H9 (cell line): ENCODE measurements at regions not wholly inside any gene's neighbourhood (a gene's known extent, or its start where the extent isn't known, plus 50 kb on each side); places are given as distances from the start of the nearest gene placed in this dataset.

Experiments used
- DNase-seq: peaks from one replicate; pipeline ENCODE4 v3.0.0-alpha.2; 2017
- H2AFZ ChIP-seq: one replicate; pipeline ENCODE4 v1.6.1; 2013; ENCODE audit warnings: mild to moderate bottlenecking, low read length, control low read depth, moderate library complexity
- H2AK5ac ChIP-seq: 2 replicates; pipeline ENCODE4 v1.6.1; 2013; ENCODE audit warnings: low read length, control low read depth, mixed read lengths; ENCODE audit not compliant: insufficient read length
- H2BK120ac ChIP-seq: one replicate; pipeline ENCODE4 v1.6.1; 2013; ENCODE audit warnings: low read depth, mild to moderate bottlenecking, low read length, control low read depth, inconsistent platforms; ENCODE audit not compliant: poor library complexity, severe bottlenecking
- H2BK12ac ChIP-seq: 2 replicates; pipeline ENCODE4 v1.6.1; 2013; ENCODE audit warnings: low read length, control low read depth, mixed read lengths, low read depth; ENCODE audit not compliant: insufficient read length
- H2BK15ac ChIP-seq: 2 replicates; pipeline ENCODE4 v1.6.1; 2013; ENCODE audit warnings: low read depth, low read length, control low read depth
- H2BK20ac ChIP-seq: one replicate; pipeline ENCODE4 v1.6.1; 2013; ENCODE audit warnings: low read depth, mild to moderate bottlenecking, low read length, control low read depth, inconsistent platforms; ENCODE audit not compliant: poor library complexity, severe bottlenecking
- H2BK5ac ChIP-seq: 2 replicates; pipeline ENCODE4 v1.6.1; 2013; ENCODE audit warnings: low read length, control low read depth, mixed read lengths; ENCODE audit not compliant: insufficient read length
- H3K14ac ChIP-seq: 2 replicates; pipeline ENCODE4 v1.6.1; 2013; ENCODE audit warnings: low read length, control low read depth; ENCODE audit not compliant: insufficient read depth
- H3K18ac ChIP-seq: 2 replicates; pipeline ENCODE4 v1.6.1; 2013; ENCODE audit warnings: low read depth, mild to moderate bottlenecking, mixed read lengths, low read length, control low read depth; ENCODE audit not compliant: insufficient read length
- H3K23ac ChIP-seq: 2 replicates; pipeline ENCODE4 v1.6.1; 2013; ENCODE audit warnings: low read length, control low read depth, mixed read lengths, low read depth; ENCODE audit not compliant: insufficient read length
- H3K23me2 ChIP-seq: 2 replicates; pipeline ENCODE4 v1.6.1; 2013; ENCODE audit warnings: low read depth, mild to moderate bottlenecking, mixed read lengths, low read length, control low read depth; ENCODE audit not compliant: insufficient read length, poor library complexity, severe bottlenecking
- H3K27ac ChIP-seq: 2 replicates; pipeline ENCODE4 v1.5.1; 2013; ENCODE audit warnings: low read length, control low read depth, mixed read lengths, low read depth; ENCODE audit not compliant: insufficient read length
- H3K27me3 ChIP-seq: 2 replicates; pipeline ENCODE4 v1.6.1; 2013; ENCODE audit warnings: low read length, control low read depth, inconsistent platforms; ENCODE audit not compliant: insufficient read depth
- H3K4ac ChIP-seq: 2 replicates; pipeline ENCODE4 v1.6.1; 2013; ENCODE audit warnings: low read depth, mild to moderate bottlenecking, control low read depth, inconsistent platforms, low read length, moderate library complexity
- H3K4me1 ChIP-seq: 2 replicates; pipeline ENCODE4 v1.6.1; 2013; ENCODE audit warnings: low read length, control low read depth, inconsistent platforms; ENCODE audit not compliant: insufficient read depth
- H3K4me2 ChIP-seq: 2 replicates; pipeline ENCODE4 v1.6.1; 2013; ENCODE audit warnings: low read length, control low read depth, mixed read lengths; ENCODE audit not compliant: insufficient read length, insufficient read depth
- H3K56ac ChIP-seq: 2 replicates; pipeline ENCODE4 v1.6.1; 2013; ENCODE audit warnings: low read depth, mild to moderate bottlenecking, mixed read lengths, low read length, control low read depth; ENCODE audit not compliant: insufficient read length
- H3K79me1 ChIP-seq: 2 replicates; pipeline ENCODE4 v1.6.1; 2013; ENCODE audit warnings: low read depth, mild to moderate bottlenecking, moderate library complexity, low read length, control low read depth, inconsistent platforms; ENCODE audit not compliant: insufficient read depth, poor library complexity, severe bottlenecking
- H3K79me2 ChIP-seq: 2 replicates; pipeline ENCODE4 v1.6.1; 2013; ENCODE audit warnings: low read length, control low read depth, inconsistent platforms; ENCODE audit not compliant: insufficient read depth
- H3K9ac ChIP-seq: 2 replicates; pipeline ENCODE4 v1.6.1; 2013; ENCODE audit warnings: low read length, control low read depth, mixed read lengths; ENCODE audit not compliant: insufficient read length; ENCODE audit errors: extremely low read depth
- H3K9me3 ChIP-seq: one replicate; pipeline ENCODE4 v1.6.1; 2013; ENCODE audit warnings: low read depth, low read length, inconsistent platforms; ENCODE audit not compliant: control insufficient read depth
- H3T11ph ChIP-seq: one replicate; pipeline ENCODE4 v1.6.1; 2013; ENCODE audit warnings: mild to moderate bottlenecking, low read length, control low read depth, inconsistent platforms
- H4K20me1 ChIP-seq: one replicate; pipeline ENCODE4 v1.6.1; 2013; ENCODE audit not compliant: control insufficient read depth, insufficient read length, insufficient read depth
- H4K5ac ChIP-seq: 2 replicates; pipeline ENCODE4 v1.6.1; 2013; ENCODE audit warnings: low read depth, mild to moderate bottlenecking, mixed read lengths, low read length, control low read depth; ENCODE audit not compliant: insufficient read length
- H4K8ac ChIP-seq: replicated peaks from 2 replicates; pipeline ENCODE4 v1.6.1; 2013; ENCODE audit warnings: low read length, control low read depth, mixed read lengths, low read depth; ENCODE audit not compliant: insufficient read length
- H4K91ac ChIP-seq: 2 replicates; pipeline ENCODE4 v1.6.1; 2013; ENCODE audit warnings: low read depth, mild to moderate bottlenecking, moderate library complexity, mixed read lengths, low read length, control low read depth; ENCODE audit not compliant: insufficient read length
- H3K27ac Mint-ChIP-seq, 3 experiments: 2 replicates in 2 of 3; 3 replicates in 1 of 3; pipeline ENCODE4 v1.8.0; 2020 to 2021; ENCODE audit warnings: mixed read lengths in 3 of 3, mild to moderate bottlenecking in 1 of 3, moderate library complexity in 1 of 3
- H3K27me3 Mint-ChIP-seq: 2 replicates; pipeline ENCODE4 v1.8.0; 2021; ENCODE audit warnings: low read depth, mild to moderate bottlenecking, moderate library complexity, mixed read lengths
- H3K36me3 Mint-ChIP-seq, 3 experiments: 2 replicates in 2 of 3; 3 replicates in 1 of 3; pipeline ENCODE4 v1.8.0; 2020 to 2021; ENCODE audit warnings: low read depth in 3 of 3, mixed read lengths in 3 of 3; ENCODE audit not compliant: insufficient read depth in 1 of 3
- H3K4me1 Mint-ChIP-seq, 2 experiments: 2 replicates each; pipeline ENCODE4 v1.8.0; 2020; ENCODE audit warnings: mixed read lengths in 2 of 2
- H3K4me3 Mint-ChIP-seq, 2 experiments: 2 replicates in 1 of 2; 3 replicates in 1 of 2; pipeline ENCODE4 v1.8.0; 2020 to 2021; ENCODE audit warnings: mild to moderate bottlenecking in 2 of 2, mixed read lengths in 2 of 2, moderate library complexity in 1 of 2
- H3K9me3 Mint-ChIP-seq, 2 experiments: 2 replicates in 1 of 2; 3 replicates in 1 of 2; pipeline ENCODE4 v1.8.0; 2020; ENCODE audit warnings: mild to moderate bottlenecking in 2 of 2, mixed read lengths in 2 of 2, moderate library complexity in 1 of 2
- WGBS: extraction: QIAGEN DNeasy Blood & Tissue Kit; methylation state at CpG from one replicate; pipeline ENCODE4 v1.1.7; 2013; ENCODE audit warnings: missing lambda C conversion rate, low lambda C conversion rate, mixed read lengths; ENCODE audit not compliant: insufficient read length; ENCODE audit errors: extremely low coverage; 5-methylcytosine and 5-hydroxymethylcytosine counted together
- TF ChIP-seq, protein P1 (sequence below): fragments of 200-600 bp; sonication (generic); conservative IDR thresholded peaks from 3 replicates; pipeline ENCODE4 v1.8.0; 2021; ENCODE audit warnings: antibody characterized with exemption, mild to moderate bottlenecking

DNA sequence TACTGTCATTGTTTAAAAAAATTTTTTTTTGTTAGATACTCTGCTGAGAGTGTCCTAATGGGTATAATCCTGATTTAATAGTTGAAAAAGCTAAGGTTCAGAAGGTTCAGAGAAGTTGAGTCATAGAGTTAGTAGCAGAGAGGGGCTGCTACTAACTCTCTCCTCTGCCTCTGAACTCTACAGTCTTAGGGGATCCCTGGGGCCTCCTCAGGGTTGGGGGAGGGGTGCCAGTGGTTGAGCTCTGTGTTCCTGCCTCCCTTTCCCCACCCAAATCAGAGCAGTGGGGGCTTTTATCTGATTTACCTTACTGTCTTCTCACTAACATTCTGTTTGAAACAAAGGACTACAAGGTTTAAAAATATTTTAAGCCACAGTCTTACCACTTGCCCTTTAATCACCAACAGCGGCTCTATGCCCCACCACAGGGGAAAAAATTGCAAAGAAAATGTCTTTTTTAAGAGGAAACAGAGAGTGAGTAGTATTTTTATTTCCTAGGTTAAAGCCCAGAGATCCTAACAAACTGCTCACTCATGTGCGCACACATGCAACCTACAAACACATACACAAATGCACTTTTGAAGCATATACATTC lies 102.2 kb upstream of the ATP6AP2 start:
- Histone ChIP-seq H3T11ph (no peak overlapping the region), H3K4ac (no peak overlapping the region), H3K79me1 (no peaks in the 10 kb centered on the region), H3K23ac (no peak overlapping the region), H2BK15ac (no peak overlapping the region), H3K23me2 (no peaks in the 10 kb centered on the region), H3K4me2 (no peak overlapping the region), H3K14ac (no peak overlapping the region), H2BK20ac (no peak overlapping the region), H2BK120ac (no peak overlapping the region), H4K8ac (no peak overlapping the region), H2AK5ac (no peak overlapping the region), H3K56ac (no peak overlapping the region), H3K9me3 (no peaks in the 10 kb centered on the region), H3K9ac (no peak overlapping the region), H3K18ac (no peak overlapping the region), H3K79me2 (no peaks in the 10 kb centered on the region), H4K91ac (no peak overlapping the region), H4K5ac (no peak overlapping the region), H2BK12ac (no peak overlapping the region), H2AFZ (no peak overlapping the region), H3K4me1 (peaks cover 15% of the 10 kb centered on the region; the same call in 1 of the 2 replicates), H2BK5ac (no peak overlapping the region), H3K27ac (no peak overlapping the region), H4K20me1 (no peaks in the 10 kb centered on the region), H3K27me3 (no peaks in the 10 kb centered on the region)
- Mint-ChIP-seq H3K36me3 (peaks cover 5 to 11% (median 6%) of the 10 kb centered on the region in 3 experiments; a peak in 6 of 7 replicates), H3K4me1 (peaks cover 18 to 35% of the 10 kb centered on the region in 2 experiments), H3K27ac (no peak overlapping the region), H3K9me3 (peaks cover 77% of the 10 kb centered on the region in 2 experiments), H3K27me3 (peaks cover 6% of the 10 kb centered on the region), H3K4me3 (no peak overlapping the region)
- no CpG with 5 or more reads among the region's 2 CpGs for WGBS
- no peak for DNase-seq
- TF ChIP-seq, protein P1, sequence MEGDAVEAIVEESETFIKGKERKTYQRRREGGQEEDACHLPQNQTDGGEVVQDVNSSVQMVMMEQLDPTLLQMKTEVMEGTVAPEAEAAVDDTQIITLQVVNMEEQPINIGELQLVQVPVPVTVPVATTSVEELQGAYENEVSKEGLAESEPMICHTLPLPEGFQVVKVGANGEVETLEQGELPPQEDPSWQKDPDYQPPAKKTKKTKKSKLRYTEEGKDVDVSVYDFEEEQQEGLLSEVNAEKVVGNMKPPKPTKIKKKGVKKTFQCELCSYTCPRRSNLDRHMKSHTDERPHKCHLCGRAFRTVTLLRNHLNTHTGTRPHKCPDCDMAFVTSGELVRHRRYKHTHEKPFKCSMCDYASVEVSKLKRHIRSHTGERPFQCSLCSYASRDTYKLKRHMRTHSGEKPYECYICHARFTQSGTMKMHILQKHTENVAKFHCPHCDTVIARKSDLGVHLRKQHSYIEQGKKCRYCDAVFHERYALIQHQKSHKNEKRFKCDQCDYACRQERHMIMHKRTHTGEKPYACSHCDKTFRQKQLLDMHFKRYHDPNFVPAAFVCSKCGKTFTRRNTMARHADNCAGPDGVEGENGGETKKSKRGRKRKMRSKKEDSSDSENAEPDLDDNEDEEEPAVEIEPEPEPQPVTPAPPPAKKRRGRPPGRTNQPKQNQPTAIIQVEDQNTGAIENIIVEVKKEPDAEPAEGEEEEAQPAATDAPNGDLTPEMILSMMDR, result no peak
